Suprapubic skin (tissue), 4 donors: ENCODE measurements at regions not wholly inside any gene's neighbourhood (a gene's known extent, or its start where the extent isn't known, plus 50 kb on each side); places are given as distances from the start of the nearest gene placed in this dataset.
"Not testable (repeated sequence)": the region's sequence is repeated elsewhere in the genome, so short reads cannot be mapped to it uniquely, and the experiment has no call there.

Source experiments
- DNase-seq, 2 donors: peaks; one replicate each; pipeline ENCODE4 v3.0.0-alpha.2; 2019; ENCODE audit warnings: low spot score in 2 of 2
- H3K27ac ChIP-seq: fragments of 200-600 bp; sonication (generic); one replicate; pipeline ENCODE4 v1.5.1; 2019
- H3K27me3 ChIP-seq: fragments of 200-600 bp; sonication (generic); one replicate; pipeline ENCODE4 v1.5.1; 2019
- H3K36me3 ChIP-seq: fragments of 200-600 bp; sonication (generic); one replicate; pipeline ENCODE4 v1.5.1; 2019
- H3K4me1 ChIP-seq: fragments of 200-600 bp; sonication (generic); one replicate; pipeline ENCODE4 v1.5.1; 2019
- H3K4me3 ChIP-seq: fragments of 200-600 bp; sonication (generic); one replicate; pipeline ENCODE4 v1.5.1; 2019; ENCODE audit warnings: mild to moderate bottlenecking
- H3K9me3 ChIP-seq: fragments of 200-600 bp; sonication (generic); one replicate; pipeline ENCODE4 v1.5.1; 2019
- CTCF ChIP-seq, 2 donors: fragments of 200-600 bp in 1 of 2; fragments of 450-650 bp in 1 of 2; sonication (generic) in 1 of 2; IDR thresholded peaks; one replicate each; pipeline ENCODE4 v1.5.1; 2016 to 2019; ENCODE audit warnings: antibody characterized with exemption in 2 of 2, mild to moderate bottlenecking in 1 of 2, moderate library complexity in 1 of 2
- EP300 ChIP-seq: sonication (generic); formaldehyde crosslinking; IDR thresholded peaks from one replicate; pipeline ENCODE4 v1.6.1; 2017; ENCODE audit warnings: antibody characterized with exemption
- POLR2A ChIP-seq, 2 donors: fragments of 450-650 bp; IDR thresholded peaks; one replicate each; pipeline ENCODE4 v1.6.1; 2017; ENCODE audit warnings: antibody characterized with exemption in 2 of 2, mild to moderate bottlenecking in 2 of 2, moderate library complexity in 2 of 2
- POLR2AphosphoS5 ChIP-seq, 3 donors: sonication (generic); formaldehyde crosslinking; IDR thresholded peaks; one replicate each; pipeline ENCODE4 v1.6.1; 2017; ENCODE audit warnings: antibody characterized with exemption in 3 of 3
- WGBS: methylation state at CpG from one replicate; pipeline ENCODE4 v1.1.5; 2018; 5-methylcytosine and 5-hydroxymethylcytosine counted together

- H3K27me3 ChIP-seq, result no peaks in the 10 kb centered on the region
- H3K27ac ChIP-seq, result no peak overlapping the region
- no peak for DNase-seq
- no peak overlapping the region for H3K4me3 ChIP-seq
- 87% methylated on average over 1 of the region's 1 CpG for WGBS
- no peaks in the 10 kb centered on the region for H3K9me3 ChIP-seq
- no peaks in the 10 kb centered on the region for H3K4me1 ChIP-seq
- no peaks in the 10 kb centered on the region for H3K36me3 ChIP-seq
- no peak for TF ChIP-seq EP300
These were observed 486.9 kb downstream of the LRRIQ3 start for GRCh38 chr1:73711089-73711488.

GRCh38 chr1:73701826-73702225, 496.1 kb downstream of the LRRIQ3 start:
- no peak for TF ChIP-seq CTCF (IDR thresholded peaks at IDR 0.05)
- TF ChIP-seq EP300, result no peak
- TF ChIP-seq POLR2AphosphoS5 (IDR thresholded peaks at IDR 0.05), result no peak
- TF ChIP-seq POLR2A (IDR thresholded peaks at IDR 0.05), result no peak
- Histone ChIP-seq H3K36me3 (no peaks in the 10 kb centered on the region), H3K4me3 (no peak overlapping the region), H3K4me1 (no peaks in the 10 kb centered on the region), H3K27me3 (no peaks in the 10 kb centered on the region), H3K27ac (no peak overlapping the region), H3K9me3 (no peaks in the 10 kb centered on the region)
- WGBS, result 46% methylated on average over 1 of the region's 1 CpG
- no peak for DNase-seq

- Histone ChIP-seq H3K27ac (no peak overlapping the region), H3K4me1 (peaks cover 3% of the 10 kb centered on the region), H3K36me3 (no peaks in the 10 kb centered on the region), H3K4me3 (no peak overlapping the region), H3K9me3 (no peaks in the 10 kb centered on the region), H3K27me3 (no peaks in the 10 kb centered on the region)
- DNase-seq, result no peak
- 77% methylated on average over 3 of the region's 3 CpGs for WGBS
- TF ChIP-seq EP300 (no peak), POLR2AphosphoS5 (IDR thresholded peaks at IDR 0.05) (no peak), CTCF (IDR thresholded peaks at IDR 0.05) (no peak), POLR2A (IDR thresholded peaks at IDR 0.05) (no peak)
These were observed 521.8 kb downstream of the LRRIQ3 start for GRCh38 chr1:73676186-73676585.

GRCh38 chr1:73674945-73675561, 522.9 kb downstream of the LRRIQ3 start:
- Histone ChIP-seq H3K4me1 (peaks cover 3% of the 10 kb centered on the region), H3K4me3 (no peak overlapping the region), H3K9me3 (no peaks in the 10 kb centered on the region), H3K27ac (no peak overlapping the region), H3K36me3 (no peaks in the 10 kb centered on the region), H3K27me3 (no peaks in the 10 kb centered on the region)
- WGBS, result 2% methylated on average over 2 of the region's 2 CpGs
- TF ChIP-seq EP300 (no peak), POLR2A (IDR thresholded peaks at IDR 0.05) (no peak), CTCF (IDR thresholded peaks at IDR 0.05) (no peak), POLR2AphosphoS5 (IDR thresholded peaks at IDR 0.05) (no peak)
- no peak for DNase-seq

GRCh38 chr1:73673971-73674370, 524.0 kb downstream of the LRRIQ3 start:
- Histone ChIP-seq H3K36me3 (no peaks in the 10 kb centered on the region), H3K27me3 (no peaks in the 10 kb centered on the region), H3K4me3 (no peak overlapping the region), H3K4me1 (peaks cover 3% of the 10 kb centered on the region), H3K9me3 (no peaks in the 10 kb centered on the region), H3K27ac (no peak overlapping the region)
- TF ChIP-seq POLR2AphosphoS5 (IDR thresholded peaks at IDR 0.05) (no peak), POLR2A (IDR thresholded peaks at IDR 0.05) (no peak), CTCF (IDR thresholded peaks at IDR 0.05) (no peak), EP300 (no peak)
- WGBS, result 80% methylated on average over 1 of the region's 1 CpG
- DNase-seq, result no peak

- no peak for DNase-seq
- Histone ChIP-seq H3K4me1 (peaks cover 3% of the 10 kb centered on the region), H3K36me3 (no peaks in the 10 kb centered on the region), H3K27me3 (no peaks in the 10 kb centered on the region), H3K9me3 (no peaks in the 10 kb centered on the region), H3K27ac (no peak overlapping the region), H3K4me3 (no peak overlapping the region)
- 85% methylated on average over 1 of the region's 1 CpG for WGBS
- TF ChIP-seq POLR2AphosphoS5 (IDR thresholded peaks at IDR 0.05), result no peak
These were observed 526.4 kb downstream of the LRRIQ3 start for GRCh38 chr1:73671530-73671929.

- H3K27ac ChIP-seq, H3K36me3 ChIP-seq, H3K4me1 ChIP-seq, H3K4me3 ChIP-seq, H3K27me3 ChIP-seq, H3K9me3 ChIP-seq, DNase-seq: not testable (repeated sequence)
- WGBS, result 90% methylated on average over 3 of the region's 4 CpGs
These were observed 530.0 kb downstream of the LRRIQ3 start for GRCh38 chr1:73667959-73668358.
